ENCODE measurements at regions not wholly inside any gene's neighbourhood (a gene's known extent, or its start where the extent isn't known, plus 50 kb on each side); places are given as distances from the start of the nearest gene placed in this dataset.

DNA sequence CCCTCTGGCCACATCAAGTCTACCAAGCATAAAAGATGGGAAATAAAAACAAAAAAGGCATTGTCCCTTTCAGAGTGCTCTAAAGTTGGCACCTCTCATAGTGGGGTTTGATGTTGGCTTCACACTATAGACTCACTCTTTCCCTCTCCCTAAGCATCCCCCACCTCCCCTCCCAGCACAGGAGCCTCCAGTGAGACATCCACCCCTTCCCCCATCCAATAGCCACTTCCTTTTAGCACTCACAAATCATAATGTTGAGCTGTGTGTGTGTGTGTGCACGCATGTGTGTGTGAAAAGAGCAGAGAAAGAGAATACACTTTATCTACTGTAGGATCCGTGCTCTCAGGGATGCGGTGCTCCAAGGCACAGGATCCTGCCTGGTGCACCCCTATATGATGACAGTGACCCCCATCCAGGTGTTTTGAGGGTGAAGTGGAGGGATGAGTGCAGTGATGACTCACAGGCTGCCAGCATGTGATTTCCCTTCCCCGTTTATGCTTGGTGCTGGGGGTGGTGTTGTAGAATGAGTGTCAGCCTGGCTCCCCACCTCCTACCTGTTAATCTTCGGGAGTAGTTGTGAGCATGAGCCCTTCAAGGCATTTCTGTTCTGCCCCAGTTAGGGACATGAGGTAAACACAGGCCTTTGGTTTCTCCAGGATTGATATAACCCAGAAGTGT, 235.2 kb upstream of the B3GAT1 start (continued):
- TF ChIP-seq, protein P1, sequence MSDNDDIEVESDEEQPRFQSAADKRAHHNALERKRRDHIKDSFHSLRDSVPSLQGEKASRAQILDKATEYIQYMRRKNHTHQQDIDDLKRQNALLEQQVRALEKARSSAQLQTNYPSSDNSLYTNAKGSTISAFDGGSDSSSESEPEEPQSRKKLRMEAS (IDR thresholded peaks at IDR 0.05): no peak
- no peak for TF ChIP-seq ZFX (IDR thresholded peaks at IDR 0.05)
- TF ChIP-seq ELF1 (IDR thresholded peaks at IDR 0.05; ENCODE audit: borderline replicate concordance, low read depth): no peak
- TF ChIP-seq ATF3 (IDR thresholded peaks at IDR 0.05): no peak

DNA sequence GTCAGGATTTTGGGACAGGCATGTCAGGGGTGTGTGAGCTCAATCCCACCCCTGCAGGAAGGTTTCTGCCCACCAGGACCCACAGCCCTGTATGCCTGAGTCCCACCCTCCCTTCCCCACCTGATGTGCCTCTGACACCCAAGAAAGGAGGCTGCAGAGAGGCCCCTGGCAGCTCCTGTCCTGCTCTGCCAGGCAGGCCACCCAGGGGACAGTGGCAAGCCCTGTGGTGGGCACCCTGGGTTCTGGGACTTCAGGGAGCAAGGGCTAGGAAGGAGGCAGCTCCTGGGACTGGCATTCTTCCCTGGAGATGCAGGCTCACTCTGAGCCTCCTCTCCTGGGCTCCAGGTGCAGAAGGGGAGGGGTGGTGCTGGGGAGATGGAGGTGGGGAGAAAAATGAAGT, 234.5 kb upstream of the B3GAT1 start:
- RAD21 ChIA-PET (ENCODE audit: low non-redundant PET in 1 of 2, low total read pairs in 2 of 2, uncharacterized antibody in 2 of 2, unreplicated experiment in 2 of 2): no interaction called here
- intact Hi-C loops (cut with micrococcal nuclease): no loop called here
- H3K9me3 ChIP-seq (ENCODE audit: control insufficient read depth in 1 of 2, insufficient read depth in 1 of 2, low read depth in 1 of 2, low read length in 2 of 2): no peaks in the 10 kb centered on the region

More for the DNA sequence above, 234.5 kb upstream of the B3GAT1 start:
- H3K27me3 ChIP-seq (ENCODE audit: insufficient read depth, low read length): peaks cover 18% of the 10 kb centered on the region
- ChIA-PET CTCF (no interaction called here), POLR2A (no interaction called here)
- TF ChIP-seq FOSL1 (IDR thresholded peaks at IDR 0.05; ENCODE audit: low read depth) (no peak), ZBTB33 (IDR thresholded peaks at IDR 0.05; ENCODE audit: extremely low read depth, insufficient replicate concordance, low read length) (no peak), POLR2AphosphoS5 (IDR thresholded peaks at IDR 0.05; ENCODE audit: low read depth, low read length) (no peak)
- TF ChIP-seq, protein P2, sequence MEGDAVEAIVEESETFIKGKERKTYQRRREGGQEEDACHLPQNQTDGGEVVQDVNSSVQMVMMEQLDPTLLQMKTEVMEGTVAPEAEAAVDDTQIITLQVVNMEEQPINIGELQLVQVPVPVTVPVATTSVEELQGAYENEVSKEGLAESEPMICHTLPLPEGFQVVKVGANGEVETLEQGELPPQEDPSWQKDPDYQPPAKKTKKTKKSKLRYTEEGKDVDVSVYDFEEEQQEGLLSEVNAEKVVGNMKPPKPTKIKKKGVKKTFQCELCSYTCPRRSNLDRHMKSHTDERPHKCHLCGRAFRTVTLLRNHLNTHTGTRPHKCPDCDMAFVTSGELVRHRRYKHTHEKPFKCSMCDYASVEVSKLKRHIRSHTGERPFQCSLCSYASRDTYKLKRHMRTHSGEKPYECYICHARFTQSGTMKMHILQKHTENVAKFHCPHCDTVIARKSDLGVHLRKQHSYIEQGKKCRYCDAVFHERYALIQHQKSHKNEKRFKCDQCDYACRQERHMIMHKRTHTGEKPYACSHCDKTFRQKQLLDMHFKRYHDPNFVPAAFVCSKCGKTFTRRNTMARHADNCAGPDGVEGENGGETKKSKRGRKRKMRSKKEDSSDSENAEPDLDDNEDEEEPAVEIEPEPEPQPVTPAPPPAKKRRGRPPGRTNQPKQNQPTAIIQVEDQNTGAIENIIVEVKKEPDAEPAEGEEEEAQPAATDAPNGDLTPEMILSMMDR (IDR thresholded peaks at IDR 0.05 in 2 of 3, conservative IDR thresholded peaks at IDR 0.05 in 1 of 3; ENCODE audit: borderline replicate concordance in 1 of 3, insufficient read depth in 1 of 3, low read depth in 2 of 3, low read length in 2 of 3): no peak
- H2AFZ ChIP-seq (ENCODE audit: low read depth, low read length, poor library complexity, severe bottlenecking): no peak overlapping the region
- H3K79me2 ChIP-seq (ENCODE audit: insufficient read depth, low read length): no peaks in the 10 kb centered on the region
- H3K4me3 ChIP-seq (replicated peaks in 1 of 2; ENCODE audit: low read depth in 1 of 2, low read length in 2 of 2): no peak overlapping the region
- H4K20me1 ChIP-seq (ENCODE audit: insufficient read depth): no peaks in the 10 kb centered on the region
- H3K9ac ChIP-seq (ENCODE audit: low read length): no peak overlapping the region
- DNase-seq (ENCODE audit: low read depth, low spot score): no peak
- H3K4me2 ChIP-seq (ENCODE audit: low read length): no peak overlapping the region
- ATAC-seq: no peak
- peaks cover 3 to 6% of the 10 kb centered on the region in 2 experiments; a peak in 2 of 4 replicates for H3K4me1 ChIP-seq (ENCODE audit: control insufficient read depth in 1 of 2, insufficient read depth in 2 of 2, low read length in 2 of 2)
- no TSS peak for BruUV-seq (replicated peaks)
- H3K9me2 ChIP-seq (ENCODE audit: insufficient read depth): no peaks in the 10 kb centered on the region
- no peak overlapping the region for H3K27ac ChIP-seq (ENCODE audit: low read depth, low read length)
- no peaks in the 10 kb centered on the region for H3K36me3 ChIP-seq (ENCODE audit: control insufficient read depth in 1 of 2, insufficient read depth in 2 of 2, low read length in 2 of 2)

Data from HCT116 (cell line).